ENCODE measurements at regions not wholly inside any gene's neighbourhood (a gene's known extent, or its start where the extent isn't known, plus 50 kb on each side); places are given as distances from the start of the nearest gene placed in this dataset.
"Not testable (repeated sequence)": the region's sequence is repeated elsewhere in the genome, so short reads cannot be mapped to it uniquely, and the experiment has no call there.

DNA sequence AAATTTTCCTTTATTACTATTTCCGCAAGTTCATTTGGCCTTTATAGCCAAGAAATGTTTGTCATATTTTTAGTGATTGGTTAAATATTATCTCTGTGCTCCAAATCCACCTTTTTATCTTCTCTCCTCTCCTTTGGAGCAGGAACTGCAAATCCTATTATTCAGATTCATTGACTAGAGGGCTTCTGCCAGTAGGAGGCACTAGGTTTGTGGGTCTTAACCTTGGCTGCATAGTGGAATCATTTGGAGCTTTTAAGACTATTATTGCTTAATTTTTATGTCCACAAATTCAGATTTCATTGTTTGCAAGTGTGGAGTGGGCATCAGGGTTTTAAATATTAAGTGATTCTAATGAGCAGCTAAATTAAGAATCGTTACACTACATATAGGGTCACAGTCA is 75.3 kb upstream of the SYT10 start:
- DNase-seq (ENCODE audit: low spot score): no peak

- no peak for DNase-seq (ENCODE audit: low spot score)
These were observed 79.9 kb upstream of the SYT10 start for GRCh38 chr12:33519566-33519965.

- DNase-seq (ENCODE audit: low spot score): peak; percentile 55
These were observed 81.1 kb upstream of the SYT10 start for GRCh38 chr12:33520505-33521302.

DNA sequence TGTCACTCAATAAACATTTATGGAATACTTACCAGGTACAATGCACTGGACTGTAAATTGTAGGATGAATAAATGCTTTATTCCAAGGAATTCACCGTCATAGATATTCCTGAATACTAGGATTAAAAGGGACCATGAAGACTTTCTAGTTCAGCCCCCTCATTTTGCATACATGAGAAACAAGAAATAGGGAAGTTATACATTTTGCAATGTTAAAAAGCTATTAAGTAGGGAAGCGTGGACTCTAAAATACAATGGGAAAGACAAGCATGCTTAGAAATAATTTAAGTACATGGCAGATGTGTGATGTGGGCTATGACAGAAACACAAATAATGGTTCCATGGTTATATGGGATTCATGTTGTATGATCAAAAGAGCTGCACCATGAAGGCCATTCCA is 89.4 kb upstream of the SYT10 start:
- no peak for DNase-seq (ENCODE audit: low spot score)

DNA sequence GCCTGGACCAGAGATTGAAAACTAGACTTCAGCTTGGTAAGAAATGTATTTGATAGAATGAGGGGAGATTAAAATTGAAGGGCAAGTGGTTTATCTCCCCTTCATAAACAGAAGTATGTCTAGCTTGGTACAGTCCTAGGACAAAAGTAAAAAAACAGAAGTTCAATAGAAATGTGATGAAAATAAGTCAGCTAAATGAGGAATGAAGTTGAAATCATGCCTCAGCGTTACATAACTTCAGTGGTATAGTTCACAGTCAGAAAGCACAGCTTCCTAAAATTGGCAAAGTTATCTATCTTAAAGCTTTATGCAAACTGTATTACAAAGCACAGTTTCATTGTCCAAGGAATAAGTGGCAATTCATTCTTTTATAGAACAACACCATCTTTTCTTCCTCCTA is 90.2 kb upstream of the SYT10 start:
- no peak for DNase-seq (ENCODE audit: low spot score)

DNA sequence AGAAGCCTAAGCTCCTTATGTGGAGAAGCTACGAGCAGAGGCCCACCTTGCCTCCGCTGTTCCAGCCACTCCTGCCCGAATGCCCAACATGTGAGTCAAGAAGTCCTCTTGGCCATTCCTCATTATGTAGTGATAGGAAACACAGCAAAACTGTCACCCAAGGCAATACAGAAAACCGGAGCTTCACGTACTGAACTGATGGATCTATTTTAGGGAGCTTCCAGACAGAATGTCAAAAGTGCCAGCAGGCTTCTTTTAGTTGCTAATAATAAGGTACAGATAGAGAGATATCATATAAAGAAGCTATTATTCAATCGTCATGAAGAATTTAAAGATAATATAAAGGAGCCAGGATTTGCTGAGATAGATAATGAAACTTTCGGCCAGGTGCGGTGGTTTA is 91.6 kb upstream of the SYT10 start:
- no peak for DNase-seq (ENCODE audit: low spot score)

- no peak for DNase-seq (ENCODE audit: low spot score)
These were observed 93.9 kb upstream of the SYT10 start for GRCh38 chr12:33533527-33533926.

GRCh38 chr12:33536431-33536830 is 96.8 kb upstream of the SYT10 start:
- no peak for DNase-seq (ENCODE audit: low spot score)

DNA sequence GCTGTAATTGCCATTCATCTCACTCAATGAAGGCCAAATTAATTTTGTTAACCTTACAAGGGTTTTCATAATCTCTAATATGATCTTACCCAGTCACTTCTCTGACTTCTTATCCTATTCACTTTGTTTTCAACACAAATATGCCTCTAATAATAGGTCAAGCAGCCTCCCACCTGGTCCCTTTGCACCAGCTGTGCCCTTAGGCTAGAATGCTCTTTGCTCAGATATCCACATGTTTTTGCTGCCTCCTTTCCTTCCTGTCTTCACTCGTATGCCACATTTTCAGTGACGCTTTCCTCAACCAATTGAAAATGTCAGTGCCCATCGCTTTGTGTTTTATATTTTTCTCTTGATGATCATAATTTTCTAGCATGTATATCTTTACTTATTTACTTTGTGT is 106.4 kb upstream of the SYT10 start:
- DNase-seq (ENCODE audit: low spot score): no peak

DNA sequence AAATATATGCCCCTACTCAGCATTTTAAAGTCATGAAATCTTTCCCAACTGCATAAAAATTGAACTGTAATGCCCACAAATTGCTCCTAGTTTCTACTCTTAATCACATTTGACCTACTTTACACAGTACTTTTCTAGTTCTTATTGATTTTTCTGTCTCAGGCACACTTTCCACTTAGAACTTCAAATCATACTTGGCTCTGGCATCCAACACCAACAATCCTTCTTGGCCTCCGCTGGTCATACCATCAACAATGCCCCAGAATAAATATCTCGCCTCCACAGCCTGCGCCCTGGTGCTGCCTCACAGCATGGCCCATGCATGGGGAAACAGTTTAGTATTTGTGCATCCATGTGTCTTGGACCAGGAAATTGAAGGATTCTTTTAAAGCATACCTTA is 107.5 kb upstream of the SYT10 start:
- no peak for DNase-seq (ENCODE audit: low spot score)

GRCh38 chr12:33550214-33550613 is 110.6 kb upstream of the SYT10 start:
- DNase-seq (ENCODE audit: low spot score): not testable (repeated sequence)

- no peak for DNase-seq (ENCODE audit: low spot score)
These were observed 111.4 kb upstream of the SYT10 start for GRCh38 chr12:33551006-33551405.

- no peak for DNase-seq (ENCODE audit: low spot score)
These were observed 115.5 kb upstream of the SYT10 start for GRCh38 chr12:33555128-33555527.

GRCh38 chr12:33560653-33561208 is 121.1 kb upstream of the SYT10 start:
- no peak for DNase-seq (ENCODE audit: low spot score)

DNA sequence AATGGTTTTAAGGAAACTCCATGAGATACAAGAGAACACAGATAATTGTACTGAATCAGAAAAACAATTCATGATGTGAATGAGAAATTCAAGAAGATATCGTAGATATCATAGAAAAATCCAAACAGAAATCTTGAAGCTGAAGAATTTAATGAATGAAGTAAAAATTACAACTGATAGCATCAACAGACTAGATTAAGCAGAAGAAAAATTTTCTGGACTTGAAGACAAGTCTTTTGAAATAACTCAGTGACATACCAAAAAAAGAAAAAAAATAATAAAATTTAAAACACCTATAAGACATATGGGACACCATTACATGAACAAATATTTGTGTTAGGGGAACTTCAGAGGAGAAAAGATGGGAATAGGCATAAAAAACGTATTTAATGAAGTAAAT is 122.8 kb upstream of the SYT10 start:
- no peak for DNase-seq (ENCODE audit: low spot score)

- DNase-seq (ENCODE audit: low spot score): no peak
These were observed 126.8 kb upstream of the SYT10 start for GRCh38 chr12:33566403-33566802.

DNA sequence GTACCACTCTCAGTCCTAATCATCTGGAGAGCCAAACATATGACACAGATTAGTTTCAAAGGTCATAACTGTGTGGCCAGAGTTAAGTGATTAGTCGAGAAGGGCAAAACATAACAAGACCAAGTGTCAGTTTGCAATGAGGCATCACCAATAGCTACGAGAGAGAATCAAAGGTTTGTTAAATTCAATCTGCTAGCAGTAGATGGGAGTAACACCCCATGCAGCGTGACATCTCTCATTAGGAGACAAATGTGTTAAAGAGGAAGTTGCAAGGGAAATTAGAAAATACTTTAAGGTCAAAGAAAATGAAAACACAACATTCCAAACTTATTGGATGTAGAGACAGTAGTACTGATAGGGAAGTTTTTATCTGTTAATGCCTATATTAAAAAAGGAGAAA is 135.7 kb upstream of the SYT10 start:
- no peak for DNase-seq (ENCODE audit: low spot score)

DNA sequence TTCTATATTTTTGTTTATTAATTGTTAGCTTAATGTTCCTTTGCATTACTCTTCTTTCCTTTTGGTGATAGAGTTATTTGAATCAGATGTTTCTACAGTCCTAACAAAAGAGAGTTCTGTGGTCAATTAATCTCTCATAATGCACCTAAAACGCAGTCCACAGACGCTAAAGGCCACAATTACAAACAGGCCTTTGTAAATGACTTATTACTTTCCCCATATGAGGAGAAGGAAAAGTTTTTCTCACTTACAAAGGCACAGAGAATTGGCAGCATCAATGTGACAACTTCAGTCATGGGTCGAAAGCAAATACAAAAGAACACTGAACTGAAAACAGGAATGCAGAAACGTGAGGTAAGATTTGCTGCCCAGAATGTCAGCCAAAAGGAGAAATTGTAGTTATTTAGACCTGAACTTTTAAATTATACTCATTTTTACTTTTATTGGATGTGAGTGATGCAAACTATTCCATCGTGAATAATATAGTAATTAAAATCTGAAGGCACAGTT is 142.0 kb upstream of the SYT10 start:
- DNase-seq (ENCODE audit: low spot score): no peak

DNA sequence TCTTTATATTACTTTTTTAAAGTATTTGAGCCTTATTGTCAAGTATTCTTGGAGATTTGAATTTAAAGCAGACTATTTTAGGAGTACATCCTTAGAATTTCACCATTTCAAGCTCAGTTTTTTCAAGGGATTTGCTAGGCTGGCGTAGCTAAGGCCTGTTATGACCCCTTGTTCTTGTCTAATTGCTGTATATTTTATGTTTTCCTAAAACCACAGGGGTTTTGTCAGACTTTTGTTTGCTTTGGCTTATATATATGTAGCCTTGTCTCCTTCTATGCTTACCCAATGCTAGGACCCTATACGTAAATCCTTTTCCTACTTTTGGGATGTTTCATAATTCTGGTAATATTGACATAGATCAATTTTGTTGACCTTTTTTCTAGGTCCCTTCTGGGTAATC is 147.0 kb upstream of the SYT10 start:
- no peak for DNase-seq (ENCODE audit: low spot score)

GRCh38 chr12:33587354-33587753 is 147.7 kb upstream of the SYT10 start:
- DNase-seq (ENCODE audit: low spot score): no peak

GRCh38 chr12:33587784-33588712 is 148.4 kb upstream of the SYT10 start:
- no peak for DNase-seq (ENCODE audit: low spot score)

GRCh38 chr12:33588725-33589405 is 149.2 kb upstream of the SYT10 start:
- DNase-seq (ENCODE audit: low spot score): no peak

Data from ecto neural progenitor cell (in vitro differentiated cells).